ENCODE measurements at regions not wholly inside any gene's neighbourhood (a gene's known extent, or its start where the extent isn't known, plus 50 kb on each side); places are given as distances from the start of the nearest gene placed in this dataset.

GRCh38 chr10:129391464-129391863 lies 75.6 kb upstream of the MGMT start:
- no peak for DNase-seq (ENCODE audit: low read depth)
- TF ChIP-seq, protein P1, sequence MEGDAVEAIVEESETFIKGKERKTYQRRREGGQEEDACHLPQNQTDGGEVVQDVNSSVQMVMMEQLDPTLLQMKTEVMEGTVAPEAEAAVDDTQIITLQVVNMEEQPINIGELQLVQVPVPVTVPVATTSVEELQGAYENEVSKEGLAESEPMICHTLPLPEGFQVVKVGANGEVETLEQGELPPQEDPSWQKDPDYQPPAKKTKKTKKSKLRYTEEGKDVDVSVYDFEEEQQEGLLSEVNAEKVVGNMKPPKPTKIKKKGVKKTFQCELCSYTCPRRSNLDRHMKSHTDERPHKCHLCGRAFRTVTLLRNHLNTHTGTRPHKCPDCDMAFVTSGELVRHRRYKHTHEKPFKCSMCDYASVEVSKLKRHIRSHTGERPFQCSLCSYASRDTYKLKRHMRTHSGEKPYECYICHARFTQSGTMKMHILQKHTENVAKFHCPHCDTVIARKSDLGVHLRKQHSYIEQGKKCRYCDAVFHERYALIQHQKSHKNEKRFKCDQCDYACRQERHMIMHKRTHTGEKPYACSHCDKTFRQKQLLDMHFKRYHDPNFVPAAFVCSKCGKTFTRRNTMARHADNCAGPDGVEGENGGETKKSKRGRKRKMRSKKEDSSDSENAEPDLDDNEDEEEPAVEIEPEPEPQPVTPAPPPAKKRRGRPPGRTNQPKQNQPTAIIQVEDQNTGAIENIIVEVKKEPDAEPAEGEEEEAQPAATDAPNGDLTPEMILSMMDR (IDR thresholded peaks at IDR 0.05; ENCODE audit: insufficient read depth, low read depth, low read length, missing control alignments), result no peak
- H3K4me3 ChIP-seq (ENCODE audit: low read length), result no peak overlapping the region

- TF ChIP-seq, protein P1 (IDR thresholded peaks at IDR 0.05; ENCODE audit: insufficient read depth, low read depth, low read length, missing control alignments), result no peak
- DNase-seq (ENCODE audit: low read depth), result no peak
- H3K4me3 ChIP-seq (ENCODE audit: low read length), result no peak overlapping the region
Observed at GRCh38 chr10:129392855-129393254, 74.2 kb upstream of the MGMT start.

- no peak overlapping the region for H3K4me3 ChIP-seq (ENCODE audit: low read length)
- TF ChIP-seq, protein P1 (IDR thresholded peaks at IDR 0.05; ENCODE audit: insufficient read depth, low read depth, low read length, missing control alignments), result no peak
- DNase-seq (ENCODE audit: low read depth), result no peak
Observed at GRCh38 chr10:129393812-129394211, 73.2 kb upstream of the MGMT start.

DNA sequence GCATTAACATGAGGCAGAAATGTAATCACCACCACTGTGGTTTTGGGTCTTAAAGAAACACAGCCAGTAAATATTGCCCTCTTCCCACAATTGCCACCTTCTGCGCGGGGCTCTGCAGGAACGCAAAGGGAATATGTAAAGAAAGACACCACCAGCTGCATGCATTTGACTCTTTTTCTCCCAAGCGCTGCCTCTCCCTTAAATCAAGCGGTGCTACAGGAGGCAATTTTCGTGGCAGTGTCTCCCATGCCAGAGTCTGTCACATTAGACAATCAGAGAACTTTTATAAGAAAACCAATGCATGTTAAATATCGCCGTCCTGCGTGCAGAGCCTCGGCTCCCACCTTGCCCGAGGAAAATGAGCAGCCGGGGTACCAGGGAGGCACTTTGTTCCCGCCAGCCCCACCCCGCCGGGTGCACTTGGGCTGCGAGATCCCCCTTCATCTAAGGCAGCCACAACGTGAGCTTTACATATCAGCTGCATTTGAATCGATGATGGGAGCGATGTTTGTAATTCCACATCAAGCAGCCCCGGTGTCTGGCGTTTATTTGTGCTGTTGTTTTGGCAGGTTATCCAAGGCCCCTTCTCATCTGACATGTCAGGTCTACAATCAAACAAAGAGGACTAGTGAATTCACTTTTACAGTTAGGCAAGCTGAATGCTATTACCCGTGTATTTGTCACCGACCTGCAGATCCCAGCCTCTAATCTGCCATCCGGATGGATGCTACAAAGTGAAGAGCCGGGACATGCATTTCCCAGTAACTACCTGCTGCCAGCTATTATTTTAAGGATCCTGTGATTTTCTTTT lies 72.3 kb upstream of the MGMT start:
- TF ChIP-seq, protein P1 (IDR thresholded peaks at IDR 0.05; ENCODE audit: insufficient read depth, low read depth, low read length, missing control alignments), result no peak
- no peak overlapping the region for H3K4me3 ChIP-seq (ENCODE audit: low read length)
- no peak for DNase-seq (ENCODE audit: low read depth)

DNA sequence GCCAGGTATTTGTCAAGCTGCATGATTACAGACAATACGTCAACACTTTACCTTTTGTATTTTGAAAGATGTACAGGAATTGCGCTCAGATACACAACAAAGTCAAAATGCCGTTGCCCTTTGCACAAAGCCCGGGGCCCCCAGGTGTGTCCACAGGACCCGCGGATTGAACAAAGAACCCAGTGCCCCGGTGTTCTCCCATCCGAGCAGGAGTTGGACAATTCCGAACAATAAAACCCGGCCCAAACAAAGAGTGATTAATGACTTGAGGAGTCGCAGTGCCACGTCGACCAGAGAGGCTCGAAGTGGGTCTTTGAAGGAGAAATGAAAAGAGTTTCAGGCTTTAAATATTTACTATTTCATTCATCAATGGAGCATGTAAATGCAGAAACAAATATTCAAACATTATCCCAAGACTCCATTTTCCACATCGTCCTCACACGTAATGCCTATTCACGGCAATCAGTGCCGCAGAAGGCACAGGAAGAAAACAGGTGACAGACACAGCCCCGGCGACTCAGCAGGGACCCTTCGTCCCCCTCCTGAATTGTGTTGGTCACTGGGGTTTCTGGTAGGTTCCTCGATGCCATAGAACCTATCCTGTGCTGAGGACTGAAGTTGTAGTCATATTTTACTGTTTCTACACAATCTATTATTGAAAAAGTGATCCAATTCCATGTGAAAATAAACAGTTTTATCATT lies 70.9 kb upstream of the MGMT start:
- H3K4me3 ChIP-seq (ENCODE audit: low read length), result no peak overlapping the region
- DNase-seq (ENCODE audit: low read depth), result no peak
- TF ChIP-seq, protein P1 (IDR thresholded peaks at IDR 0.05; ENCODE audit: insufficient read depth, low read depth, low read length, missing control alignments), result no peak

DNA sequence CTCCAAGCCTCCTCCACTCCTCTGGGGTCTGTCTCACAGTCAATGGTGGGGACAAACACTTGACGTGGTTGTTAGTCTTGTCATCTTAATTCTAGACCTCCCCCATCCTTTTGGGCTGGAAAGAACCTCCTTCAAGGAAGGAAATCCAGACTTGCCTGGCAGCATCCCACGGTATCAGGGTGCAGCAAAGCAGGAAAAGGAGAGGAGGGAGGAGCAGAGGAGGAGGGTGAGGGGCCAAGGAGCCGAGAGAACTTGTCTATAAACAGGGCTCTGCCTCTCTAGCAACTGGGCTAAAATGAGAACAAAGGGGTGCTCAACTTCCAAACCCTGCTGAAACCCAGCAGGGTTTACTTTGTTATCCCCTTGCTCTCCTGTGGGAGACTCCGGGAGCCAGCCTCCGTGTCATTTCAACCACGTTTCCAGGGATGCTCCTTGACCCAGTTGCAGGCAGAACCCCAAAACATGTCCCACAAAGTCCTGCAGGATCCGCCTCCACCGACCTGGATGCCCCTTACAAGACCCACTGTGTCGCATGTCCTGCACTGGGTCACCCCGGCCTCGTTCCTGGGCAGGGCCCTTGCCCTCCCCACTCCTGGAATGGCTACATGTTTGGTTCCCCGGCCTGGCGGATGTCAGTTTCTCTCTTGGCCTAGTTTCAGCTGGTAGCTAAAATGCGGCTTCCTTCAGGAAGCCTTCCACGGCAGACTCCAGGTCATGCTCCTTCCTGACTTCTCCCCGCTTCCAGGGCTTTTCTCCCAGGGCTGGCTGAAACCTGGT lies 69.7 kb upstream of the MGMT start:
- DNase-seq (ENCODE audit: low read depth), result no peak
- no peak overlapping the region for H3K4me3 ChIP-seq (ENCODE audit: low read length)
- TF ChIP-seq, protein P1 (IDR thresholded peaks at IDR 0.05; ENCODE audit: insufficient read depth, low read depth, low read length, missing control alignments), result no peak

Measured in epithelial cell of esophagus (primary cell).